HepG2 (cell line): ENCODE measurements at regions not wholly inside any gene's neighbourhood (a gene's known extent, or its start where the extent isn't known, plus 50 kb on each side); places are given as distances from the start of the nearest gene placed in this dataset.
A peak's percentile ranks its signal among the peaks of the same experiment; 100 is the strongest.
"Not testable (repeated sequence)": the region's sequence is repeated elsewhere in the genome, so short reads cannot be mapped to it uniquely, and the experiment has no call there.

Experiments used
- ATAC-seq: fragments of 200-7000 bp; cut with Tn5 transposase; 3 replicates; pipeline ENCODE4 v1.9.1; 2020; ENCODE audit warnings: mild to moderate bottlenecking, moderate library complexity
- BruUV-seq: library from RNA; stranded (reverse); fragments of 400-500 nt; replicated peaks from 2 replicates; lab custom pipeline; 2021; lab: Mats Ljungman, UMichigan
- CTCF ChIA-PET: fragments of 300-600 bp; formaldehyde crosslinking; extraction: SDS; loops from one replicate; lab custom pipeline; 2021; ENCODE audit warnings: low total read pairs, inconsistent platforms, low intra/inter-chr PET ratio; lab: Yijun Ruan, JAX
- POLR2A ChIA-PET: fragments of 350-600 bp; sonication (Branson Sonifier 250); formaldehyde crosslinking; loops from one replicate; lab custom pipeline; 2020; ENCODE audit warnings: antibody characterized with exemption, inconsistent platforms; lab: Yijun Ruan, JAX
- DNase-seq: peaks from one replicate; pipeline ENCODE4 v3.0.0-alpha.2; 2015; ENCODE audit warnings: low spot score
- FAIRE-seq: peaks from 3 replicates; lab custom pipeline; 2011; peaks lifted over from hg19 to GRCh38; lab: Jason Lieb, UNC
- H2AFZ ChIP-seq: one replicate; pipeline ENCODE4 v1.6.1; 2011; ENCODE audit warnings: low read length, inconsistent platforms
- H3K27ac ChIP-seq: fragments of 300-600 bp; 3 replicates; pipeline ENCODE4 v1.8.0; 2011; ENCODE audit warnings: mixed run types, mild to moderate bottlenecking, mixed read lengths, low read length, inconsistent platforms; ENCODE audit not compliant: insufficient read depth; ENCODE audit errors: extremely low read length
- H3K27me3 ChIP-seq, 2 experiments: fragments of 200-600 bp in 1 of 2; 2 replicates in 1 of 2; 3 replicates in 1 of 2; pipeline versions ENCODE4 v1.6.0 to v1.8.0; 2011; ENCODE audit warnings: low read length in 2 of 2, mild to moderate bottlenecking in 2 of 2, moderate library complexity in 2 of 2, inconsistent platforms in 1 of 2; ENCODE audit not compliant: insufficient read depth in 2 of 2, control insufficient read depth in 1 of 2
- H3K36me3 ChIP-seq, 2 experiments: fragments of 200-600 bp in 1 of 2; replicated peaks in 1 of 2; 2 replicates in 1 of 2; 3 replicates in 1 of 2; pipeline versions ENCODE4 v1.5.1 to v1.8.0; 2011; ENCODE audit warnings: low read length in 2 of 2, inconsistent platforms in 1 of 2; ENCODE audit not compliant: insufficient read depth in 2 of 2, control insufficient read depth in 1 of 2
- H3K4me1 ChIP-seq: 2 replicates; pipeline ENCODE4 v1.5.1; 2012; ENCODE audit warnings: low read length, inconsistent platforms; ENCODE audit not compliant: insufficient read depth
- H3K4me2 ChIP-seq: 2 replicates; pipeline ENCODE4 v1.6.0; 2011; ENCODE audit warnings: low read depth, low read length, inconsistent platforms
- H3K4me3 ChIP-seq, 3 experiments: fragments of 200-600 bp in 1 of 3; sonication (generic), shearing (Covaris generic) in 1 of 3; replicated peaks in 1 of 3; 2 replicates each; pipeline ENCODE4 v1.5.1; 2011 to 2016; ENCODE audit warnings: low read length in 3 of 3, inconsistent platforms in 2 of 3, low read depth in 2 of 3, mild to moderate bottlenecking in 2 of 3, control low read depth in 1 of 3, mixed read lengths in 1 of 3; ENCODE audit not compliant: insufficient read depth in 1 of 3
- H3K79me2 ChIP-seq: one replicate; pipeline ENCODE4 v1.6.1; 2011; ENCODE audit warnings: low read length, inconsistent platforms; ENCODE audit not compliant: insufficient read depth
- H3K9ac ChIP-seq: 2 replicates; pipeline ENCODE4 v1.6.0; 2011; ENCODE audit warnings: mild to moderate bottlenecking, low read depth, low read length, inconsistent platforms; ENCODE audit not compliant: insufficient read depth
- H3K9me3 ChIP-seq: 2 replicates; pipeline ENCODE4 v1.5.1; 2012; ENCODE audit warnings: mild to moderate bottlenecking, low read length
- H4K20me1 ChIP-seq: 2 replicates; pipeline ENCODE4 v1.6.0; 2011; ENCODE audit warnings: inconsistent platforms, mild to moderate bottlenecking, low read length, moderate library complexity; ENCODE audit not compliant: insufficient read depth
- CBX1 ChIP-seq: IDR thresholded peaks from one replicate; pipeline ENCODE4 v1.6.1; 2016; ENCODE audit warnings: antibody characterized with exemption, low read depth
- GZF1 ChIP-seq: sonication (generic); formaldehyde crosslinking; IDR thresholded peaks from 2 replicates; pipeline ENCODE4 v1.5.1; 2020; ENCODE audit warnings: mild to moderate bottlenecking, missing genetic modification reagents
- MIER2 ChIP-seq: IDR thresholded peaks from 2 replicates; pipeline ENCODE4 v1.6.1; 2016; ENCODE audit warnings: missing biosample characterization, missing genetic modification reagents
- STAT5B ChIP-seq: sonication (generic); formaldehyde crosslinking; IDR thresholded peaks from 2 replicates; pipeline ENCODE4 v1.4.0; 2020; ENCODE audit warnings: missing genetic modification reagents
- ZNF138 ChIP-seq: sonication (generic); formaldehyde crosslinking; IDR thresholded peaks from 2 replicates; pipeline ENCODE4 v1.5.0; 2020; ENCODE audit warnings: mild to moderate bottlenecking, low read depth, missing genetic modification reagents
- ZSCAN30 ChIP-seq: sonication (generic); formaldehyde crosslinking; IDR thresholded peaks from 2 replicates; pipeline ENCODE4 v1.5.0; 2020; ENCODE audit warnings: mild to moderate bottlenecking, missing genetic modification reagents
- WGBS: methylation state at CpG from one replicate; pipeline ENCODE4 v1.1.6; 2017; ENCODE audit warnings: low lambda C conversion rate; 5-methylcytosine and 5-hydroxymethylcytosine counted together
- in situ Hi-C: cut with HindIII; loops from 2 replicates; pipeline ENCODE4 v1.10.0; 2017; ENCODE audit warnings: low pct_unique_long_range_greater_than_20kb; ENCODE audit not compliant: extremely low pct_ligation_motif_present
- intact Hi-C: fragments of 100-400 bp; cut with micrococcal nuclease; formaldehyde crosslinking; loops from one replicate; pipeline ENCODE4 v1.10.0; 2022; ENCODE audit not compliant: unreplicated experiment
- TF ChIP-seq, protein P1 (sequence below): IDR thresholded peaks from 2 replicates; pipeline ENCODE4 v1.4.0; 2020; ENCODE audit warnings: mild to moderate bottlenecking, missing genetic modification reagents
- TF ChIP-seq, protein P2 (sequence below): sonication (generic); formaldehyde crosslinking; IDR thresholded peaks from 2 replicates; pipeline ENCODE4 v1.4.0; 2020; ENCODE audit warnings: missing genetic modification reagents

DNA sequence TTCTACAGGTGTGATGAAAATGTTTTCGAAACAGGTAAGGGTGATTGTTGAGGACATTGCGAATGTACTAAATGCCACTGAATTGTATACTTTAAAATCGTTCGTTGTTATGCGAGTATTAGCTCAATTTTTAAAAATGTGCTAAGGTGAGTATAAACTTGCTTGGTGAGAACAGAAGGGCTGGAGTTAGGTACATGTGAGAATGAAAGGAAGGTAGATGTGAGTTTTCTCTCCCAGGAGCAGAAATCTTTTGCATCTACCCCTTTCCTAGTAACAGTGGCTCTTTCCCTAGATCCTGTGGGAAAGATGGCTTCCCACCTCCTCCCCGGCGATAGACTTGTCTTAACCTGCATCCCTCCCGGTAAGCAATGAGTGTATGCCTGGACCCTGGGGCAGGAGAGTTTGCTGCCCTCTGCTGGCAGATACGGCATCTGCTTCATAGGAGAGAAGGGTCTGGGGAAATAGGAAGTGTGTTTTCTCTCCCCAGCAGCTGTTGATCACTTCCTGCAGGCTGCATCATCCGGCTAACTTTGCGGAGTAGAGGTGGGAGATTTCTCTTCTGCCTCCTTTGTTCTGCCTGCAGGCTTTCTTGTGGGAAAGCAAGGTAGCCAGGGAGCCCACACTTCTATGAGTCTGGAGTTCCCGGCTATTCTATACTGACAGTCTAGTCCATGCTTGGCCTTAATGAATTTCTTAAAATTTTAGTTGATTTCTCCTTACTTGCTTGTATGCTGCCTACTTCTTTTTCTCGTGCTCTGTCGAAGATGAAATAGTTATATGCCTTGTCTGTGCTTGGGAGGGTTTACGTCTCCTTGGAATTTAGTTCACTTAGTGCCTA lies 373.3 kb upstream of the SEMA6A start (continued):
- TF ChIP-seq, protein P1, sequence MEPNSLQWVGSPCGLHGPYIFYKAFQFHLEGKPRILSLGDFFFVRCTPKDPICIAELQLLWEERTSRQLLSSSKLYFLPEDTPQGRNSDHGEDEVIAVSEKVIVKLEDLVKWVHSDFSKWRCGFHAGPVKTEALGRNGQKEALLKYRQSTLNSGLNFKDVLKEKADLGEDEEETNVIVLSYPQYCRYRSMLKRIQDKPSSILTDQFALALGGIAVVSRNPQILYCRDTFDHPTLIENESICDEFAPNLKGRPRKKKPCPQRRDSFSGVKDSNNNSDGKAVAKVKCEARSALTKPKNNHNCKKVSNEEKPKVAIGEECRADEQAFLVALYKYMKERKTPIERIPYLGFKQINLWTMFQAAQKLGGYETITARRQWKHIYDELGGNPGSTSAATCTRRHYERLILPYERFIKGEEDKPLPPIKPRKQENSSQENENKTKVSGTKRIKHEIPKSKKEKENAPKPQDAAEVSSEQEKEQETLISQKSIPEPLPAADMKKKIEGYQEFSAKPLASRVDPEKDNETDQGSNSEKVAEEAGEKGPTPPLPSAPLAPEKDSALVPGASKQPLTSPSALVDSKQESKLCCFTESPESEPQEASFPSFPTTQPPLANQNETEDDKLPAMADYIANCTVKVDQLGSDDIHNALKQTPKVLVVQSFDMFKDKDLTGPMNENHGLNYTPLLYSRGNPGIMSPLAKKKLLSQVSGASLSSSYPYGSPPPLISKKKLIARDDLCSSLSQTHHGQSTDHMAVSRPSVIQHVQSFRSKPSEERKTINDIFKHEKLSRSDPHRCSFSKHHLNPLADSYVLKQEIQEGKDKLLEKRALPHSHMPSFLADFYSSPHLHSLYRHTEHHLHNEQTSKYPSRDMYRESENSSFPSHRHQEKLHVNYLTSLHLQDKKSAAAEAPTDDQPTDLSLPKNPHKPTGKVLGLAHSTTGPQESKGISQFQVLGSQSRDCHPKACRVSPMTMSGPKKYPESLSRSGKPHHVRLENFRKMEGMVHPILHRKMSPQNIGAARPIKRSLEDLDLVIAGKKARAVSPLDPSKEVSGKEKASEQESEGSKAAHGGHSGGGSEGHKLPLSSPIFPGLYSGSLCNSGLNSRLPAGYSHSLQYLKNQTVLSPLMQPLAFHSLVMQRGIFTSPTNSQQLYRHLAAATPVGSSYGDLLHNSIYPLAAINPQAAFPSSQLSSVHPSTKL (CRISPR knock-in tag): peak; percentile 47
- TF ChIP-seq CBX1 (peak; percentile 60), ZSCAN30 (no peak), ZNF138 (CRISPR knock-in tag) (no peak), STAT5B (CRISPR knock-in tag) (no peak), MIER2 (CRISPR knock-in tag) (no peak), GZF1 (CRISPR knock-in tag) (no peak)
- TF ChIP-seq, protein P2, sequence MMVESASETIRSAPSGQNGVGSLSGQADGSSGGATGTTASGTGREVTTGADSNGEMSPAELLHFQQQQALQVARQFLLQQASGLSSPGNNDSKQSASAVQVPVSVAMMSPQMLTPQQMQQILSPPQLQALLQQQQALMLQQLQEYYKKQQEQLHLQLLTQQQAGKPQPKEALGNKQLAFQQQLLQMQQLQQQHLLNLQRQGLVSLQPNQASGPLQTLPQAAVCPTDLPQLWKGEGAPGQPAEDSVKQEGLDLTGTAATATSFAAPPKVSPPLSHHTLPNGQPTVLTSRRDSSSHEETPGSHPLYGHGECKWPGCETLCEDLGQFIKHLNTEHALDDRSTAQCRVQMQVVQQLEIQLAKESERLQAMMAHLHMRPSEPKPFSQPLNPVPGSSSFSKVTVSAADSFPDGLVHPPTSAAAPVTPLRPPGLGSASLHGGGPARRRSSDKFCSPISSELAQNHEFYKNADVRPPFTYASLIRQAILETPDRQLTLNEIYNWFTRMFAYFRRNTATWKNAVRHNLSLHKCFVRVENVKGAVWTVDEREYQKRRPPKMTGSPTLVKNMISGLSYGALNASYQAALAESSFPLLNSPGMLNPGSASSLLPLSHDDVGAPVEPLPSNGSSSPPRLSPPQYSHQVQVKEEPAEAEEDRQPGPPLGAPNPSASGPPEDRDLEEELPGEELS: 0 out of 2 replicates have a peak, but pooled peaks have one; percentile 36

DNA sequence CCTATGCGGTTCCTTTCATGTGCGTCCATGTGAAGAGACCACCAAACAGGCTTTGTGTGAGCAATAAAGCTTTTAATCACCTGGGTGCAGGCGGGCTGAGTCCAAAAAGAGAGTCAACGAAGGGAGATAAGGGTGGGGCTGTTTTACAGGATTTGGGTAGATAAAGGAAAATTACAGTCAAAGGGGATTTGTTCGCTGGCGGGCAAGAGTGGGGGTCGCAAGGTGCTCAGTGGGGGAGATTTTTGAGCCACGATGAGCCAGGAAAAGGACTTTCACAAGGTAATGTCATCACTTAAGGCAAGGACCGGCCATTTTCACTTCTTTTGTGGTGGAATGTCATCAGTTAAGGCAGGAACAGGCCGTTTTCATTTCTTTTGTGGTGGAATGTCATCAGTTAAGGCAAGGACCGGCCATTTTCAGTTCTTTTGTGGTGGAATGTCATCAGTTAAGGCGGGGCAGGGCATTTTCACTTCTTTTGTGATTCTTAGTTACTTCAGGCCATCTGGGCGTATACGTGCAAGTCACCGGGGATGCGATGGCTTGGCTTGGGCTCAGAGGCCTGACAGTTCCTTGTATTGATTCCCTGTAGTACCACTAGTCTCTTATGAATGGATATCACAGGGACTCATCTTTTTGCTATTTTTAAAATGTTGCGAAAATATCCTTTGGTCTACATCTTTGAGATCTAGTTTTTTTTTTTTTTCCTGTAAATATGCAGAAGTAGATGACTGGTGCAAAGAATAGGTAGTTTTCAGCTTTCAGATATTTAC lies 371.2 kb upstream of the SEMA6A start:
- H3K4me1 ChIP-seq, H3K4me2 ChIP-seq, H3K27me3 ChIP-seq, H3K9ac ChIP-seq, H2AFZ ChIP-seq, POLR2A ChIA-PET, H3K9me3 ChIP-seq, H3K36me3 ChIP-seq, ATAC-seq, H3K27ac ChIP-seq, FAIRE-seq, CTCF ChIA-PET, H3K4me3 ChIP-seq, DNase-seq, BruUV-seq, H3K79me2 ChIP-seq, H4K20me1 ChIP-seq: not testable (repeated sequence)
- intact Hi-C loops: loop anchor here (10.0 kb wide), 2 partner anchors 171 to 291 kb away; no protein-coding TSS in a partner anchor
- in situ Hi-C loops: loop anchor here (25.0 kb wide), 1 partner anchor 808 kb away; no protein-coding TSS in a partner anchor
- 75% methylated on average over 17 of the region's 17 CpGs for WGBS
